ENCODE measurements at regions not wholly inside any gene's neighbourhood (a gene's known extent, or its start where the extent isn't known, plus 50 kb on each side); places are given as distances from the start of the nearest gene placed in this dataset.

DNA sequence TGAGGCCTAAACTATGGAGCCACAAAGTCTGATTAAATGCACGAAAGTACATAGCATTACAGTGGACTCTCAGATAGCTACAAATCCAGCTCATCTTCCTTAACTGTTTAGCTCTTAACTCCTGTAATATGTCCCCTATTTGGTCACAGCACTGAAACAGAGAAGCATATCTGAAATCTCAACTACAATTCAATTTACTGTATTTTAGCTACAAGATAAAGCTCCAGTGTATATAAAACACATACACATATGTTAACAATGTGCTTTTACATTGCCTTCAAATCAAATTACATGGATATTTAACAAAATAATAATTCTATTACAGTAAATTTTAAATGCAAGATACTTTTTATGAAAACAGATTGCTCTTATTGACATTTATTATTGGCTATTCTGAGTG is 849.3 kb upstream of the PRMT6 start:
- TF ChIP-seq, protein P1, sequence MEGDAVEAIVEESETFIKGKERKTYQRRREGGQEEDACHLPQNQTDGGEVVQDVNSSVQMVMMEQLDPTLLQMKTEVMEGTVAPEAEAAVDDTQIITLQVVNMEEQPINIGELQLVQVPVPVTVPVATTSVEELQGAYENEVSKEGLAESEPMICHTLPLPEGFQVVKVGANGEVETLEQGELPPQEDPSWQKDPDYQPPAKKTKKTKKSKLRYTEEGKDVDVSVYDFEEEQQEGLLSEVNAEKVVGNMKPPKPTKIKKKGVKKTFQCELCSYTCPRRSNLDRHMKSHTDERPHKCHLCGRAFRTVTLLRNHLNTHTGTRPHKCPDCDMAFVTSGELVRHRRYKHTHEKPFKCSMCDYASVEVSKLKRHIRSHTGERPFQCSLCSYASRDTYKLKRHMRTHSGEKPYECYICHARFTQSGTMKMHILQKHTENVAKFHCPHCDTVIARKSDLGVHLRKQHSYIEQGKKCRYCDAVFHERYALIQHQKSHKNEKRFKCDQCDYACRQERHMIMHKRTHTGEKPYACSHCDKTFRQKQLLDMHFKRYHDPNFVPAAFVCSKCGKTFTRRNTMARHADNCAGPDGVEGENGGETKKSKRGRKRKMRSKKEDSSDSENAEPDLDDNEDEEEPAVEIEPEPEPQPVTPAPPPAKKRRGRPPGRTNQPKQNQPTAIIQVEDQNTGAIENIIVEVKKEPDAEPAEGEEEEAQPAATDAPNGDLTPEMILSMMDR (IDR thresholded peaks at IDR 0.05): no peak
- no peak for DNase-seq (ENCODE audit: low spot score)
- H3K4me3 ChIP-seq: no peak overlapping the region
- no peak overlapping the region for H3K27ac ChIP-seq

DNA sequence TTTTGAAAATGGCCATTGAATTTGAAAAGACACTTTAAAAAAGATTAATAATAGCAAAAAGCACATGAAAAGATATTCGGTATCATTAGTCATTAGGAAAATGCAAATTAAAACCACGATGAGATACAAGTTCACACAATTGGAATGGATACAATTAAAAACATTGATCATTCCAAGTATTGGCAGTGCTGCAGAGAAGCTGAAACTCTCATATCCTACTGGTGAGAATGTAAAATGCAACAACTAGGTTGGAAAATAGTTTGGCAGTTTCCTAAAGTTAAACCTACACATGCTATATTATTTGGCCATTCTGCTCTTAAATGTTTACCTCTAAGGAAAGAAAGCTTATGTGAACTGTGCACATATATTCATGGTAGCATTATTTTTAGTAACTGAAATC is 838.7 kb upstream of the PRMT6 start:
- no peak overlapping the region for H3K27ac ChIP-seq
- TF ChIP-seq, protein P1 (IDR thresholded peaks at IDR 0.05): no peak
- no peak for DNase-seq (ENCODE audit: low spot score)
- H3K4me3 ChIP-seq: no peak overlapping the region

GRCh38 chr1:106222403-106222802 is 834.1 kb upstream of the PRMT6 start:
- Histone ChIP-seq H3K4me3 (no peak overlapping the region), H3K27ac (no peak overlapping the region)
- DNase-seq (ENCODE audit: low spot score): no peak
- TF ChIP-seq, protein P1 (IDR thresholded peaks at IDR 0.05): no peak

- Histone ChIP-seq H3K27ac (no peak overlapping the region), H3K4me3 (no peak overlapping the region)
- DNase-seq (ENCODE audit: low spot score): no peak
- TF ChIP-seq, protein P1 (IDR thresholded peaks at IDR 0.05): no peak
These were observed 833.3 kb upstream of the PRMT6 start for GRCh38 chr1:106223213-106223612.

- DNase-seq (ENCODE audit: low spot score): no peak
- H3K4me3 ChIP-seq: no peak overlapping the region
- TF ChIP-seq, protein P1 (IDR thresholded peaks at IDR 0.05): no peak
- H3K27ac ChIP-seq: no peak overlapping the region
These were observed 832.0 kb upstream of the PRMT6 start for GRCh38 chr1:106224426-106224825.

GRCh38 chr1:106225403-106225802 is 831.1 kb upstream of the PRMT6 start:
- Histone ChIP-seq H3K27ac (no peak overlapping the region), H3K4me3 (no peak overlapping the region)
- TF ChIP-seq, protein P1 (IDR thresholded peaks at IDR 0.05): no peak
- no peak for DNase-seq (ENCODE audit: low spot score)

DNA sequence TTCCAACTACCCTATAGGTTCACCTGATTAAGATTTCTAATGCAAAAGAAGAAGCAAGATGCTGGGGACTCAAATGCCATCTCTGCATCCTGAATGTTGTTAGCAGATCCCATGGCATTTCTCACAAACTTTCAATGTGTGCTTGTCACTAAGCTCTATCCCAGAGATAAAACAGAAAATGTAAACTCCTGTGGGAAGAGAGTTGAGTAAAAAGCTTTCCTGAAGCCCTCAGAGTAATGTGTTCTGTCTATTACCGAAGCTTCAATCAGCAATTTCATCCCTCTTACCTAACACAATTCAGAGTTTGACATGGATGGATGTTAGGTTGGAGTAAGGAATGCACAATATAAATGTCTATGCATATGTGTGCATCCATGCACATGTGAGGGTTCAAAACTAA is 829.9 kb upstream of the PRMT6 start:
- Histone ChIP-seq H3K4me3 (no peak overlapping the region), H3K27ac (no peak overlapping the region)
- TF ChIP-seq, protein P1 (IDR thresholded peaks at IDR 0.05): no peak
- DNase-seq (ENCODE audit: low spot score): no peak

Data from coronary artery (tissue), 2 donors.